SK-N-SH (cell line): ENCODE measurements at regions not wholly inside any gene's neighbourhood (a gene's known extent, or its start where the extent isn't known, plus 50 kb on each side); places are given as distances from the start of the nearest gene placed in this dataset.

Experiments used
- CTCF ChIA-PET: fragments of 300-600, 350-600 bp; formaldehyde crosslinking; extraction: SDS; loops from one replicate; lab custom pipeline; 2021; lab: Yijun Ruan, JAX
- POLR2A ChIA-PET: fragments of 350-600 bp; sonication (Branson Sonifier 250); formaldehyde crosslinking; extraction: SDS; loops from one replicate; lab custom pipeline; 2020; ENCODE audit warnings: antibody characterized with exemption, inconsistent platforms; lab: Yijun Ruan, JAX
- DNase-seq: peaks from one replicate; pipeline ENCODE4 v3.0.0; 2012
- H2AFZ ChIP-seq: fragments of 200-600 bp; sonication (generic); 2 replicates; pipeline ENCODE4 v1.8.1; 2016; ENCODE audit warnings: antibody characterized with exemption, mild to moderate bottlenecking, low read depth
- H3F3A ChIP-seq: fragments of 200-600 bp; sonication (generic); replicated peaks from 2 replicates; pipeline ENCODE3; 2016; ENCODE audit warnings: antibody characterized with exemption, mild to moderate bottlenecking; ENCODE audit not compliant: insufficient read depth
- H3K27ac ChIP-seq, 2 experiments: fragments of 200-500 bp in 1 of 2; fragments of 200-600 bp in 1 of 2; sonication (Bioruptor generic) in 1 of 2; sonication (generic), shearing (Covaris generic) in 1 of 2; 2 replicates each; pipeline versions ENCODE4 v1.5.1 to v1.6.1; 2014 to 2016; ENCODE audit warnings: low read depth in 2 of 2, inconsistent platforms in 1 of 2, low read length in 1 of 2, mild to moderate bottlenecking in 1 of 2, mixed read lengths in 1 of 2
- H3K27me3 ChIP-seq: fragments of 200-600 bp; sonication (generic), shearing (Covaris generic); 2 replicates; pipeline ENCODE4 v1.6.1; 2016; ENCODE audit warnings: mixed run types; ENCODE audit not compliant: insufficient read depth
- H3K36me3 ChIP-seq, 2 experiments: fragments of 200-500 bp in 1 of 2; fragments of 200-600 bp in 1 of 2; sonication (Bioruptor generic) in 1 of 2; sonication (generic) in 1 of 2; replicated peaks in 1 of 2; 2 replicates each; pipeline versions ENCODE3 to v1.5.1; 2014 to 2016; ENCODE audit warnings: low read length in 1 of 2, mild to moderate bottlenecking in 1 of 2; ENCODE audit not compliant: insufficient read depth in 2 of 2, control insufficient read depth in 1 of 2
- H3K4me1 ChIP-seq, 2 experiments: fragments of 200-500 bp in 1 of 2; fragments of 200-600 bp in 1 of 2; sonication (Bioruptor generic) in 1 of 2; sonication (generic), shearing (Covaris generic) in 1 of 2; 2 replicates each; pipeline versions ENCODE4 v1.5.1 to v1.6.1; 2014 to 2016; ENCODE audit warnings: low read depth in 1 of 2, low read length in 1 of 2, mixed run types in 1 of 2; ENCODE audit not compliant: insufficient read depth in 2 of 2, control insufficient read depth in 1 of 2
- H3K4me2 ChIP-seq: fragments of 200-600 bp; sonication (generic), shearing (Covaris generic); 2 replicates; pipeline ENCODE4 v1.6.1; 2017; ENCODE audit warnings: mixed run types
- H3K4me3 ChIP-seq, 2 experiments: fragments of 200-500 bp in 1 of 2; fragments of 200-600 bp in 1 of 2; sonication (Bioruptor generic) in 1 of 2; sonication (generic), shearing (Covaris generic) in 1 of 2; 2 replicates each; pipeline versions ENCODE4 v1.5.1 to v1.8.1; 2014 to 2016; ENCODE audit warnings: low read depth in 2 of 2, inconsistent platforms in 1 of 2, low read length in 1 of 2, mild to moderate bottlenecking in 1 of 2, mixed read lengths in 1 of 2, moderate library complexity in 1 of 2
- H3K79me2 ChIP-seq: fragments of 200-600 bp; sonication (generic); 2 replicates; pipeline ENCODE4 v1.8.1; 2017; ENCODE audit warnings: mild to moderate bottlenecking; ENCODE audit not compliant: insufficient read depth
- H3K9ac ChIP-seq: fragments of 200-600 bp; sonication (generic); 2 replicates; pipeline ENCODE4 v1.6.1; 2017; ENCODE audit warnings: mixed run types
- H3K9me2 ChIP-seq: fragments of 200-600 bp; sonication (generic); 2 replicates; pipeline ENCODE4 v1.6.1; 2017; ENCODE audit warnings: mixed run types
- H3K9me3 ChIP-seq: fragments of 200-600 bp; sonication (generic); 2 replicates; pipeline ENCODE4 v1.6.1; 2017; ENCODE audit warnings: mixed run types, mild to moderate bottlenecking, moderate library complexity
- H4K20me1 ChIP-seq: fragments of 200-600 bp; sonication (generic); 2 replicates; pipeline ENCODE4 v1.6.1; 2017; ENCODE audit warnings: mild to moderate bottlenecking, mixed run types; ENCODE audit not compliant: insufficient read depth
- FOSL2 ChIP-seq: IDR thresholded peaks from 2 replicates; pipeline ENCODE4 v1.4.0; 2012; ENCODE audit warnings: low read depth, mild to moderate bottlenecking, moderate library complexity, borderline replicate concordance
- FOXM1 ChIP-seq: IDR thresholded peaks from 2 replicates; pipeline ENCODE4 v1.4.0; 2012; ENCODE audit warnings: low read depth, mild to moderate bottlenecking
- MEF2A ChIP-seq: IDR thresholded peaks from 2 replicates; pipeline ENCODE4 v1.4.0; 2012; ENCODE audit warnings: low read depth, borderline replicate concordance
- MXI1 ChIP-seq: IDR thresholded peaks from 2 replicates; pipeline ENCODE4 v1.6.1; 2012; ENCODE audit warnings: mild to moderate bottlenecking, low read depth, low read length, improper control_type of control experiment
- NFIC ChIP-seq: IDR thresholded peaks from 2 replicates; pipeline ENCODE4 v1.4.0; 2012; ENCODE audit warnings: borderline replicate concordance
- POLR2AphosphoS5 ChIP-seq: IDR thresholded peaks from 2 replicates; pipeline ENCODE4 v1.6.1; 2012; ENCODE audit warnings: low read depth, low read length
- RAD21 ChIP-seq: IDR thresholded peaks from 2 replicates; pipeline ENCODE4 v1.6.1; 2012; ENCODE audit warnings: mild to moderate bottlenecking, low read length
- RFX5 ChIP-seq: IDR thresholded peaks from 2 replicates; pipeline ENCODE4 v1.6.1; 2012; ENCODE audit warnings: mild to moderate bottlenecking, improper control_type of control experiment, low read length
- SMC3 ChIP-seq: IDR thresholded peaks from 2 replicates; pipeline ENCODE4 v1.6.1; 2012; ENCODE audit warnings: low read depth, low read length, improper control_type of control experiment
- TEAD4 ChIP-seq: IDR thresholded peaks from 2 replicates; pipeline ENCODE4 v1.4.0; 2012; ENCODE audit warnings: mild to moderate bottlenecking, borderline replicate concordance; ENCODE audit not compliant: insufficient read depth
- YY1 ChIP-seq: IDR thresholded peaks from 2 replicates; pipeline ENCODE4 v1.4.0; 2012; ENCODE audit warnings: low read depth, mild to moderate bottlenecking
- whole genome bisulfite sequencing: methylation state at CpG from one replicate; pipeline ENCODE4 v1.1.6; 2017; ENCODE audit warnings: low lambda C conversion rate; 5-methylcytosine and 5-hydroxymethylcytosine counted together
- TF ChIP-seq, protein P1 (sequence below): fragments of 200-600 bp; sonication (generic); IDR thresholded peaks from 2 replicates; pipeline ENCODE4 v1.6.1; 2017; ENCODE audit warnings: antibody characterized with exemption, mild to moderate bottlenecking, moderate library complexity
- TF ChIP-seq, protein P2 (sequence below): IDR thresholded peaks from 2 replicates; pipeline ENCODE4 v1.4.0; 2012; ENCODE audit warnings: low read depth

DNA sequence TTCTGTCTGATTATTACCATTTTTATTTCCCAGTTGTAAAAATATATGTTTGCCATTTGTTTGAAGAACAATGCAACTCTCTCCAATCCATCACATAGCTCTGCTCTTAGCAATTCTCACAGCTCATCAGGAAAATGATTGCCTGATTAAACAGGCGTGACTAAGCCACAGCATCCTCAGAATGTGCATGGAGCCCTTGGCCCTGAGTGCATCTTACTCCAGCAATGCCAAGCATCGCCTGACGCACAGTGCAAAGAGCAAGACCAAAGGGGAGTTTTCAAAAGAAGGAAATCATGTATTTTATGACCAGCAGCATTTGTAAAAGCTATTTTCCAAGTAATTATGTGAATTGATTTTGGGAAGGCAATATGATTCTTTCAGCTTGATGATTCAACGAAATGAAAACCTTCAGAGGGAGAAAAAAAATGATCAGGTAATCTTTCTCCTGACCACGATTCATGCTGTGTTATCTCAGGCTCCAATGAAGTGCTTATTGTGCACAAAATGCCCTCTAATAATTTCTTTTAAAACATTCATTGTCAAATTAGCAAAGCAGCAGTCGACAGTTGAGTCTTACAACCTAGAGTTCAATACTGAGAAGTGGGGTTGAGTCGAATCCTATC, 138.0 kb upstream of the FAM9B start:
- Histone ChIP-seq H3K36me3 (no peaks in the 10 kb centered on the region), H3K4me3 (no peak overlapping the region), H3K27ac (no peak overlapping the region), H3K9ac (no peak overlapping the region), H3F3A (no peaks in the 10 kb centered on the region), H3K9me3 (no peaks in the 10 kb centered on the region), H3K9me2 (no peaks in the 10 kb centered on the region), H3K27me3 (no peaks in the 10 kb centered on the region), H3K4me1 (no peaks in the 10 kb centered on the region), H3K79me2 (no peaks in the 10 kb centered on the region), H2AFZ (no peak overlapping the region), H4K20me1 (no peaks in the 10 kb centered on the region), H3K4me2 (no peak overlapping the region)
- 18% methylated on average over 7 of the region's 7 CpGs for WGBS
- DNase-seq: no peak
- CTCF ChIA-PET: interaction anchor here (1.0 kb wide), 1 partner anchor 8 kb away, joined by 3 read pairs; no protein-coding TSS in a partner anchor
- TF ChIP-seq POLR2AphosphoS5 (no peak), FOXM1 (no peak), MEF2A (no peak), SMC3 (no peak), RFX5 (no peak), MXI1 (no peak), YY1 (no peak), FOSL2 (no peak), NFIC (no peak)
- TF ChIP-seq, protein P1, sequence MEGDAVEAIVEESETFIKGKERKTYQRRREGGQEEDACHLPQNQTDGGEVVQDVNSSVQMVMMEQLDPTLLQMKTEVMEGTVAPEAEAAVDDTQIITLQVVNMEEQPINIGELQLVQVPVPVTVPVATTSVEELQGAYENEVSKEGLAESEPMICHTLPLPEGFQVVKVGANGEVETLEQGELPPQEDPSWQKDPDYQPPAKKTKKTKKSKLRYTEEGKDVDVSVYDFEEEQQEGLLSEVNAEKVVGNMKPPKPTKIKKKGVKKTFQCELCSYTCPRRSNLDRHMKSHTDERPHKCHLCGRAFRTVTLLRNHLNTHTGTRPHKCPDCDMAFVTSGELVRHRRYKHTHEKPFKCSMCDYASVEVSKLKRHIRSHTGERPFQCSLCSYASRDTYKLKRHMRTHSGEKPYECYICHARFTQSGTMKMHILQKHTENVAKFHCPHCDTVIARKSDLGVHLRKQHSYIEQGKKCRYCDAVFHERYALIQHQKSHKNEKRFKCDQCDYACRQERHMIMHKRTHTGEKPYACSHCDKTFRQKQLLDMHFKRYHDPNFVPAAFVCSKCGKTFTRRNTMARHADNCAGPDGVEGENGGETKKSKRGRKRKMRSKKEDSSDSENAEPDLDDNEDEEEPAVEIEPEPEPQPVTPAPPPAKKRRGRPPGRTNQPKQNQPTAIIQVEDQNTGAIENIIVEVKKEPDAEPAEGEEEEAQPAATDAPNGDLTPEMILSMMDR: no peak
- POLR2A ChIA-PET: no interaction called here

DNA sequence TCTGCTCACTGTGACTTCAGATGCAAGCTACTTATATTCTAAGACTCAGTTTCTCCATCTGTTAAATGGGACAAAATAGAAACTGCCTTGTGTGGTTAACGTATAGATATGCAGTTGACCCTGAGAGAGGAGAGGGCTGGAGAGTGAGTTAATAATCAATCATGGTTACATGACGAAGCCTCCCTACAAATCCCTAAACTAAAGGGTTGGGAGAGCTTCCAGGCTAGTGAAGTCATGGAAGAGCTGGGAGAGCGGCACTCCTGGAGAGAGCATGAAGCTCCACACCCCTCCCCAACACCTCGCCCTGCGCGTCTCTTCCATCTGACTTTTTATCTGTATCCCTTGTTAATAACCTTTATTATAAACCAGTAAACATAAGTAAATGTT, 138.5 kb upstream of the FAM9B start:
- H2AFZ ChIP-seq: no peak overlapping the region
- no peaks in the 10 kb centered on the region for H3K36me3 ChIP-seq
- 38% methylated on average over 6 of the region's 6 CpGs for WGBS
- no peaks in the 10 kb centered on the region for H3K9me3 ChIP-seq
- ChIA-PET POLR2A (no interaction called here), CTCF (no interaction called here)
- H3K4me1 ChIP-seq: no peaks in the 10 kb centered on the region
- H3K9ac ChIP-seq: no peak overlapping the region
- H3K9me2 ChIP-seq: no peaks in the 10 kb centered on the region
- H3K27ac ChIP-seq: no peak overlapping the region
- no peaks in the 10 kb centered on the region for H3K27me3 ChIP-seq
- DNase-seq: no peak
- no peak overlapping the region for H3K4me2 ChIP-seq
- no peaks in the 10 kb centered on the region for H4K20me1 ChIP-seq
- no peaks in the 10 kb centered on the region for H3K79me2 ChIP-seq
- H3K4me3 ChIP-seq: no peak overlapping the region
- TF ChIP-seq POLR2AphosphoS5: no peak
- TF ChIP-seq, protein P1: no peak
- no peak for TF ChIP-seq TEAD4
- TF ChIP-seq, protein P2, sequence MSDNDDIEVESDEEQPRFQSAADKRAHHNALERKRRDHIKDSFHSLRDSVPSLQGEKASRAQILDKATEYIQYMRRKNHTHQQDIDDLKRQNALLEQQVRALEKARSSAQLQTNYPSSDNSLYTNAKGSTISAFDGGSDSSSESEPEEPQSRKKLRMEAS: no peak
- no peak for TF ChIP-seq FOXM1
- no peak for TF ChIP-seq SMC3
- no peak for TF ChIP-seq RAD21
- no peaks in the 10 kb centered on the region for H3F3A ChIP-seq
